Stimulated activated CD4-positive, alpha-beta T cell treated with anti-CD3 and anti-CD28 coated beads, Interleukin-4, amount 100 ng/mL, for 1 hour (primary cell): ENCODE measurements at regions not wholly inside any gene's neighbourhood (a gene's known extent, or its start where the extent isn't known, plus 50 kb on each side); places are given as distances from the start of the nearest gene placed in this dataset.
"Not testable (repeated sequence)": the region's sequence is repeated elsewhere in the genome, so short reads cannot be mapped to it uniquely, and the experiment has no call there.

Experiments
- DNase-seq: peaks from one replicate; pipeline ENCODE4 v3.0.0-alpha.2; 2020

GRCh38 chr10:124262971-124263370, 155.8 kb downstream of the OAT start:
- no peak for DNase-seq

DNA sequence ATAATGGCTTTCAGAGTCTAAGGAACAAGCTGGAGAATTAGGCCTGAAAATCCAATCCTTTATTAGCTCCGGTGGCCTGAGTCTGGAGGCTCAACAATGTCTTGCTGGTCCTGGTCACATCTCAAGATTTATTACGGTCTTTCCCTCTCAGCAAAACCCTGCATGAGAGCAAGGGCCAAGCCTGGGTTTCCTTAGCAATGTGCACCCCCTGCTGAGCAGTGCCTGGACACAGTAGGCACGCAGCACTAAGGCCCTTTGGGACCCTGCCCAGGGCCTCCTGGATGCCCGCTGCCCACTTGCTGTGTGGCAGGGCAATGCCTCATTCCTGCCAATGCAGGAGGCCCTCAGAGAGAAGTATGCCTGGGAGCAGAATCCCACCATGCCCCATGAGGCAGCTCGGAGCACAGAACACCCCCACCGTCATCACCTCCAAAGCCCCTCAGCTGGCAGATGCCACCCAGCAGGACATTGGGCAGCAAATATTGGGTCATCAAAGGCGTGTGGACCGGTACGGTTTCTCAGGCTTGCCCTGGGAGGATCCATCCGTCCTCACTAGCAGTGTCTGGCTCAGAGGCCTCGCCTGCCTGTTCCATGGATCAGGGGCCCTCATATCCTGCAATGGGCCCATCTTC, 156.4 kb downstream of the OAT start:
- DNase-seq: no peak

DNA sequence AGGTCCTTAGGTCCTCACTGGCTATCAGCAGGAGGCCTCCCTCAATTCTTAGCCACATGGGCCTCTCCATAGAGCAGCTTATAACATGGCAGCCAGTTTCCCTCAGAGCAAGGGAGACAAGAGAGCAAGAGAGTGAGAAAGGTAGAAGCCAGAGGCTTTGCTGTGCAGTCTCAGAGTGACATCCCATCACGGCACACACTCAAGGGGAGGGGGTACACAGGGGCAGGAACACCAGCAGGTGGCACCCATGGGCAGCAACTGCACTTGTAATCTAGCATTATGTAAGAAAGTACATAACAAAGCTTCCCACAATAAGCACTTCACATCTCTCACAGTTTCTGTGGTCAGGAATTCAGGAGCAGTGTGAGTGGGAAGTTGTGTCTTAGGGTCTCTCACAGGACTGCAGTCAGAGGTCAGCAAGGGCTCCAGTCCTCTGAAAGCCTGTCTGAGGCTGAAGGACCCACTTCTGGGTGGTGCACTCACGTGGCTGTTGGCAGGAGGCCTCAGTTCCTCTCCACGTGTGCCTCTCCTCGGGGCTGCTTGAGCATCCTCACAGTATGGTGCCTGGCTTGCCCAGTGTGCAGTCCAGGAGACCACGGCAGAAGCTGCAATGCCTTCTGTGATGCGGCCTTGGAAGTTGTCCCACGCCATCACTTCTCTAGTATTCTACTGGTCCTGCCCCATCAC, 159.4 kb downstream of the OAT start:
- DNase-seq: no peak

DNA sequence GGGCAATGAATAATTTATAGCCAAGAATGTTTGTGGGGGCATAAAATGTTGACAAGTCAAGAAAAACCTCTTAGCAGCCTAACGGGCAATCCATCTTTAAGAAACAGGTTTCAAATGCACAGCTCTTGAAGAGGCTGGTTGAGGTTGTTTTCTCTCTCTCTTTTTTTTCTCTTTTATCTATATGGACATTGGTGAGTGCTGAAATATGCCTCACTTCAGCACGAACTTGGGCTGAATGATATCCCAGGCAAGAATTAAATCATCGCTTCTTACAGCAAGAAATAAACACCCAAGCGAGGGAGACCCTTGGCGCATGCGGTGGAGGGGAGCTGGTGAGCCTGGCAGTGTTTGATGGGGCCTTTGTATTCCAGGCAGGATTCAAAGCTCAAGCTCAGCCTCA, 160.9 kb downstream of the OAT start:
- DNase-seq: no peak

DNA sequence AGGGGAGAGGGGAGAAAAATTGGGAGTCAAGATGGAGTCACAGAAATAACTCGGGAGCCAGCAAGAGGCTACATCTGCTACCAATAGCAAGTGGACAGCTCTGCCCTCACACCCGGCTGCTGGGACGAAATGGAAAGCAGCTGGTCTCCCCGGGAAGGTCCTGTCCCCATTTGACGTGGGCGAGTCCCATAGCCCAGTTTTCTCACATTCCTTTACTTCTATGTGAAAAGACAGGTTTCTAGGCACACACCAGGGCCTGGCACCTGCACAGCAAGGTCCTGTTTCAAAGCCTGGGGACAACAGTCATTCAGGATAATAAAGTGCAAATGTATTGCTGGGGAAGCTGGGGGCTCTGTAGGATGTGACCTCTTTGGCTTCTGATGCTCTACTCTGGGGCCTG, 162.6 kb downstream of the OAT start:
- DNase-seq: no peak

- DNase-seq: no peak
These were observed 162.2 kb upstream of the CHST15 start for GRCh38 chr10:124255556-124255955.

DNA sequence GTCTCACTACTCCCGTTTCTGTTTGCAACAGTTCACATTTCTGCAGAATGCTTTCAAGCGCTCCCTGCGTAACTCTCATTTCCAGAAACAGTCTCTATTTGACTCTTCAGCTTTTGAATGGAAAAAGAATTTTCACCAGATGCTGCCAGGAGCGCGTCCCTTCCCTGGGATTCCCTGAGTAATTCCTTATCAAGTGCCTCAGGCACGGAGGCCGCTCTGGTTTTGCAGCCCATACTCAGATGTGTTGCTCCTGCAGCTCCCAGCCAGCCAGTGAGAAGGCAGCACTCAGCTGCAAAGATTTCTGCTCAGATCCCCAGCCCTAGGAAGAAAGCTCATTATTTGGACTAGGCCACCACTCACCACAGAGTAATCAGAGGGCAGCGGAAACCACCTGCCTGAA, 161.1 kb upstream of the CHST15 start:
- DNase-seq: no peak

DNA sequence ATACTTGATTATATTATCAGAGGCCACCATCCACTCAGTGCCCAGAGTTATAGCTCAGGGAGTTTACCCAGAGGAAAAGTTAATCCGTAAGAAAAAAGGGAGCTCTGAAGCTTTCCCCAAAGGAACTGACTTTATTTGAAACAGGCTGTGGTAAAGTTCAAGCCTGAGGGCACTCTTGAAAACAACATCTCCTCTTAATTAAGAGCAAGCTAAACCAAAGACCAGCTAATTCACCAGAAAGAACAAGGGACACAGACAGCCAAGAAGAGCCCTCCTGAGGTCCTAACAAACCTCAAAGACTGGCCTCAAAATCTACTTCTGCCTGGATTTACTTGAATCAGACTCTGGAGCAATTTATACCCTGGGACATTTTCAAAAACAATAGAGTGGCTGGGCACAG, 159.6 kb upstream of the CHST15 start:
- no peak for DNase-seq

- DNase-seq: no peak
These were observed 158.8 kb upstream of the CHST15 start for GRCh38 chr10:124252097-124252715.

- DNase-seq: no peak
These were observed 158.1 kb upstream of the CHST15 start for GRCh38 chr10:124251317-124252065.

DNA sequence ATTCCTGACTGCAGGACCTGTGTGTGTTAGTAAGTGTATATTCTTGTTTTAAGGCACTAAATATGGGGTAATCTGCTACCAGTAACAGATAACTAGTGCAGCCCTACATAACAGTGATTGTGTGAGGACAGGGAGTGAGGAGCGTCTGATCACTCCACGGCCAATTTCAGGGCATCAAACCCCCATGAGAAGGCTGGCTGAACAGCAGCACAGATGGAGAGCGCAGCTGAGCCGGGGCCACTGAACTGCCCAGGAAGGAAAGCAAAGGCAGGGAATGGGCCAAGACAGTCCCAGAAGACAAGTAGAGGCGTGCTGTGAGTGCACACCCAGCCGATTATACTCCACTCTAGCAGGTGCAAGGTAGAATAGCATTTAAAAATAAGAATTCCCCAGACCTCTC, 157.1 kb upstream of the CHST15 start:
- DNase-seq: no peak

- DNase-seq: no peak
These were observed 156.5 kb upstream of the CHST15 start for GRCh38 chr10:124249812-124250432.

DNA sequence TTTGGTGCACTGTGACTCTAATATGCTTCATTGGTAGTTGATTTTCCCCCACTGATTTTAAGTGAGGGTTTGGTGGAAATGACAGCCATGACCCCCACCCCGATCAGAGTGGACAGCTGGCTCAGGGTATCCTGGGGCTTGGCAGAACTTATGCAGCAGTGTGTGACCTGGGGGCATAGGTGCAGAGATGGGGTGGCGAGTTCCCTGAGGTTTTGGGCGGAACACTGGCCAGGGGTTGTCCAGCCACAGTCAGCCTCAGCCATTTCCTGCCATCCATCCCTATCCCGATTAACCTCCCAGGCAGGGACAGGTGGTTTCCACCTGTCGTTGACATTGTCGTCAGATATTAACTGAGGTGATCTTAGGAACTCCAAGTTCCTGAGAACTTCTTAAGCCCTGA, 155.8 kb upstream of the CHST15 start:
- no peak for DNase-seq

DNA sequence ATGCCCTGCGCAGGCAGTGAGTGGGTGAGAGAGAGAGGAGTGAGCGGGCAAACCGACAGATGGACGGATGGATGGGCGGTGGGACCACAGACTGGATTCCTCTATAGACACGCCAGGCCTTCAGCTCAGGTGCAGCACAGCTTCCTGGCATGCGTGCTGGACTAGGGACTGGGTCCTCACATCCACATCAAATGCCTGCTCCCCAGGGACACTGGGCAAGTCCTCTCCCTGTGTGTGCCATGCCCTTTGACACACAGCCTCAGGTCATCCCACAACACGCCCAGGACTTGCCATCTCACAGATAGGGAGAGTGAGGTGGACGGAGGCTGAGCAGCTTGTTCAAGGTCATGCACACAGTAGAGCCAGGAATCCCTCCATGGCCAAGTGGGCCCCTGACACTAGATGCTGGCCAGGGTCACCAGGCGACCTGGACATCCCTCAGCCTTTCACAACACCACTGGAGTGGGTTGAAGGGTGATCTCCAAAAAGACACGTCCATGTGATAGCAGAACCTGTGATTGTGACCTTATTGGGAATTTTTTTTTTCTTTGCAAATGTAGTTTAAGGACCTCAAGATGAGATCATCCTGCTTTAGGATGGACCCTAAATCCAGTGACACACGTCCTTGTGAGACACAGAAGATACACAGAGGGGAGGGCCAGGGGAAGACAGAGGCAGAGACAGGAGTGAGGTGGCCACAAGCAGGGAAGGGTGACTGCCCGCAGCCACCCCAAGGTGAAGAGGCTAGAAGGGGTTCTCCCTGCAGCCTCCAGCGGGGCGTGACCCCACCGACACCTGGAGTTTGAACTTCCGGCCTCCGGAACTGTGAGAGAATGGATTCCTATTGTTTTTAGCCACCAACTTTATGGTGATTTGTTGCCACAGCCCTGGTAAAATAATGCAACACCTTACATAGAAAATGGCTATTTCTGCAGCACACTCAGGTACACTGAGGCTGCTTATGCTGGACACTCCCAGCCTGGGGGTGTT, 155.0 kb upstream of the CHST15 start:
- DNase-seq: no peak

DNA sequence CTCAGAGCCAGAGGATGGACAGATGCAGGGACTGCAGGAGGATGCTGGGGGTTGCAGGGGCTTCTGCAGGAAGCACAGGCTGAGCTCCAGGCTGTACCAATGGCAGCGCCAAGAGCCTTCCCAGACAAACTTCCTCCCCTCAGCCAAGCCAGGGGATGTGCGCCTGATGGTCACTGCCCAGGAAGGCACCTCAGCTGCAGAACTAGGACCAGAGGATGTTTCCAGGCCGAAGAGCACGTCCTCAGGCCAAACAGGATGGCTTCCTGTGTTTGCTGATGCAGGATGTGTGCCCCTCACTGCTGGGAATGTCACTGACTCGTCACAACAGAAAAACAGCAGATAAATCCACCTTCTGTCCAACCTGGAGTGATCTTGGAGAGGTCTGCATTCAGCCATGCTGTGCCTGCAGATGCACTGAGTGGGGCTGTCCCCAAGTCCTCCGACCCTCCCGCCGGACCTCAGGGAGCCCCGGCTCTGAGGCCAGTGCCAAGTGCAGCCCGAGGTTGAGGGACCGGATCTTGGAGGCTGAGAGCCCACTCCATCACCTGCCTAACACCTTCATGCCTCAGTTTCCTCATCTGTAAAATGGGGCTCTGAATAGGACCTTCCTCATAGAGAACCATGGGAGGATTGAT, 152.5 kb upstream of the CHST15 start:
- DNase-seq: no peak

DNA sequence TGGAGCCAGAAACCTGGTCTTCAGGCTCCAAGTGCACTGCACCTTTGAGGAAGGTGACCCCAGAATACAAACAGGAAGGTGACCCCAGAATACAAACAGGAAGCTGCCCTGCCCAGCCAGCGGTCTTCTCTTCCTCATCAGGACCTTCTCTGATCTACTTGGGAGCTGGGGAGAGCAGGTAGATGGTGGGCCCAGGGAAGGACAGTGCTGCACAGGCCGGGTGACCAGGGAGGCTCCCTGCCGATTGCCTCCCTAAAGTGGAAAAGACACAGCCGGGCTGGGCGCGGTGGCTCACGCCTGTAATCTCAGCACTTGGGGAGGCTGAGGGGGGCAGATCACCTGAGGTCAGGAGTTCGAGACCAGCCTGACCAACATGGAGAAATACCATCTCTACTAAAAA, 151.8 kb upstream of the CHST15 start:
- DNase-seq: no peak

DNA sequence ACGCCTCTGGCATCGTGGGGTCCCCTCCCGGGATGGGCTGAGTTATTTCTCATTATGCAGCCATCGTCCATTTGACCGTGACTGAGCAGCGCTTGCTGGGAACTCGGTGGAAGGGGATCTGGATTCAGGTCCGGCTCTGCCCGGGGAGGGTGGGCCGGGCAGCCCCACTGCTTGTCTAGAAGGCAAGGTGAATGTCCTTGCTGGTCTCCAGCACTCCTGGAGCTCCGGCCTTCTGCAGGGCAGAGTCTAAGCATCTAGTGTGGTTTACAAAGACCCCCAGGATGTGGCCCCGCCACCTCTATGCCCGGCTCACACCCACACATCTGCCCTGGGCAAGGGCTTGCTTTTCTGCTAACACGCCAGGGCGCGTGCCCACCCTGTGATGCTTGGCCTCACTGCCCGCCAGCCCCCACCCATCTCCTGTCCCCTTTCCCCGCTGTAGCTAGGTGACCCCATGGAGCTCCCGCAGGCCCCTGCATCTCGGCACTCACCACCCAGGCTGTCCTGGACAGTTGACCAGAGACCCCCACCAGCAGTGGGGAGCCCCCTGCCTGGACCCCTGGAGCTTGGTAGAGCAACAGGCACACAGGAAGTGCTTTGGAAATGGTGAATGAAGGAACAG, 151.0 kb upstream of the CHST15 start:
- DNase-seq: no peak

DNA sequence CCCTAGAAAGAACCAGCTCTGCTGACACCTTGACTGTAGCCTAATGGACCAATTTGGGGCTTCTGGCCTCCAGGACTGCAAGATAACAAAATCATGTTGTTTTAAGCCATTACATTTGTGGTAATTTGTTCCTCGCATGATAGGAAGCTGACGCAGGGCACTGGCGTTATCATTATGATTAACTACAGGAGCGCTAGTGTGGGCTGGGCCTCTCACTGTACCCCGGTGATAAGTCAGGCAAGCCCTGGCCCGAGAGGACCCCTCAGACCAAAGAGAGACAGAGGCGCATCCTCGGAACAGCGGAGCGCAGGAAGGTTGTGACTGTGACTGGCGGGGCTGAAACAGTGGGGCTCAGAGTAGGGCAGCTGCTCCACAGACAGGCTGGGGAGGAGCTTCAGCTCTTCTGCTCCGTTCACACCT, 150.3 kb upstream of the CHST15 start:
- no peak for DNase-seq

DNA sequence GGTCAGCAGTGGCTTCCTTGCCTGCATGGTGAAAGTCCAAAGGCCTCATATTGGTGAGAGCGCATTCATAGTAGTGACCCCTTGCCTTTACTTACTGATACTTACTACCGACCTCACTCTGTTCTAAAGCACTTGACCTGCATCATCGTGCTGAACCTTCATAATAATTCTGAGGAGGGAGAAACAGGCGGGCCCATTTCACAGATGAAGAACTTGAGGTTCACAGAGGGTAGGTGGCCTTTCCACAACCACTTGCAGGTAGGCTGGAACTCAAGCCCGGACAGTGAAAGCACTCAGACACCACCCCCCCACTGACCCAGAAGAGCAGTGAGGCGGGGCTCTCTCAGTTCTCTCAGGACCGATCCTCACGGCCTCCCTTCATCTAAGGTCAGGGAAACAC, 149.4 kb upstream of the CHST15 start:
- no peak for DNase-seq

- DNase-seq: no peak
These were observed 149.0 kb upstream of the CHST15 start for GRCh38 chr10:124242365-124242764.

DNA sequence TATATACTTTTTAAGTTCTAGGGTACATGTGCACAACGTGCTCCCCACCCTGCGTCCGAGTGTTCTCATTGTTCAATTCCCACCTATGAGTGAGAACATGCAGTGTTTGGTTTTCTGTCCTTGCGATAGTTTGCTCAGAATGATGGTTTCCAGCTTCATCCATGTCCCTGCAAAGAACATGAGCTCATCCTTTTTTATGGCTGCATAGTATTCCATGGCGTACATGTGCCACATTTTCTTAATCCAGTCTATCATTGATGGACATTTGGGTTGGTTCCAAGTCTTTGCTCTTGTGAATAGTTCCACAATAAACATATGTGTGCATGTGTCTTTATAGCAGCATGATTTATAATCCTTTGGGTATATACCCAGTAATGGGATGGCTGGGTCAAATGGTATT, 148.1 kb upstream of the CHST15 start:
- not testable (repeated sequence) for DNase-seq
